ENCODE measurements at regions not wholly inside any gene's neighbourhood (a gene's known extent, or its start where the extent isn't known, plus 50 kb on each side); places are given as distances from the start of the nearest gene placed in this dataset.

GRCh38 chr5:164747371-164747770, 1242.0 kb downstream of the MAT2B start:
- DNase-seq = no peak

GRCh38 chr5:164748861-164749260, 1243.4 kb downstream of the MAT2B start:
- DNase-seq = no peak

- no peak for DNase-seq
These were observed 1248.0 kb downstream of the MAT2B start for GRCh38 chr5:164753434-164753833.

- DNase-seq = no peak
These were observed 1257.8 kb downstream of the MAT2B start for GRCh38 chr5:164763206-164763605.

GRCh38 chr5:164772122-164772521, 1266.7 kb downstream of the MAT2B start:
- no peak for DNase-seq

- no peak for DNase-seq
These were observed 1278.8 kb downstream of the MAT2B start for GRCh38 chr5:164784230-164784629.

- DNase-seq = no peak
These were observed 1292.7 kb downstream of the MAT2B start for GRCh38 chr5:164798110-164798509.

GRCh38 chr5:164799391-164799790, 1294.0 kb downstream of the MAT2B start:
- no peak for DNase-seq

- no peak for DNase-seq
These were observed 1296.5 kb downstream of the MAT2B start for GRCh38 chr5:164801910-164802309.

GRCh38 chr5:164809821-164810220, 1304.4 kb downstream of the MAT2B start:
- DNase-seq = no peak

GRCh38 chr5:164818445-164818844, 1313.0 kb downstream of the MAT2B start:
- DNase-seq = no peak

- no peak for DNase-seq
These were observed 1319.3 kb downstream of the MAT2B start for GRCh38 chr5:164824671-164825070.

GRCh38 chr5:164832516-164832915, 1327.1 kb downstream of the MAT2B start:
- DNase-seq = no peak

- DNase-seq = no peak
These were observed 1338.9 kb downstream of the MAT2B start for GRCh38 chr5:164844348-164844747.

- DNase-seq = no peak
These were observed 1355.5 kb downstream of the MAT2B start for GRCh38 chr5:164860896-164861295.

- no peak for DNase-seq
These were observed 1356.2 kb downstream of the MAT2B start for GRCh38 chr5:164861610-164862009.

- no peak for DNase-seq
These were observed 1363.3 kb downstream of the MAT2B start for GRCh38 chr5:164868761-164869160.

- no peak for DNase-seq
These were observed 1363.9 kb downstream of the MAT2B start for GRCh38 chr5:164869325-164869724.

- DNase-seq = no peak
These were observed 1371.4 kb downstream of the MAT2B start for GRCh38 chr5:164876793-164877192.

GRCh38 chr5:164881442-164881841, 1376.0 kb downstream of the MAT2B start:
- no peak for DNase-seq

GRCh38 chr5:164885179-164885578, 1379.8 kb downstream of the MAT2B start:
- DNase-seq = no peak

GRCh38 chr5:164893071-164893470, 1387.7 kb downstream of the MAT2B start:
- DNase-seq = no peak

- DNase-seq = no peak
These were observed 1393.3 kb downstream of the MAT2B start for GRCh38 chr5:164898705-164899104.

- no peak for DNase-seq
These were observed 1404.3 kb downstream of the MAT2B start for GRCh38 chr5:164909673-164910072.

GRCh38 chr5:164921722-164922121, 1416.3 kb downstream of the MAT2B start:
- no peak for DNase-seq

- no peak for DNase-seq
These were observed 1428.6 kb downstream of the MAT2B start for GRCh38 chr5:164934039-164934438.
